Ecto neural progenitor cell (in vitro differentiated cells): ENCODE measurements at regions not wholly inside any gene's neighbourhood (a gene's known extent, or its start where the extent isn't known, plus 50 kb on each side); places are given as distances from the start of the nearest gene placed in this dataset.

Experiments used
- DNase-seq: peaks from one replicate; pipeline ENCODE4 v3.0.0-alpha.2; 2018; ENCODE audit warnings: low spot score

- no peak for DNase-seq
Measured at GRCh38 chr11:119906376-119906775, 177.4 kb upstream of the NECTIN1 start.

GRCh38 chr11:119905162-119905561 is 176.2 kb upstream of the NECTIN1 start:
- no peak for DNase-seq

- DNase-seq, result no peak
Measured at GRCh38 chr11:119904531-119905035, 175.6 kb upstream of the NECTIN1 start.

- DNase-seq, result no peak
Measured at GRCh38 chr11:119903821-119904220, 174.8 kb upstream of the NECTIN1 start.

- DNase-seq, result no peak
Measured at GRCh38 chr11:119903389-119903788, 174.4 kb upstream of the NECTIN1 start.

GRCh38 chr11:119902656-119903231 is 173.7 kb upstream of the NECTIN1 start:
- no peak for DNase-seq

GRCh38 chr11:119901657-119902577 is 172.9 kb upstream of the NECTIN1 start:
- no peak for DNase-seq

- no peak for DNase-seq
Measured at GRCh38 chr11:119899997-119900396, 171.0 kb upstream of the NECTIN1 start.

- no peak for DNase-seq
Measured at GRCh38 chr11:119897576-119897975, 168.6 kb upstream of the NECTIN1 start.

GRCh38 chr11:119897046-119897440 is 168.0 kb upstream of the NECTIN1 start:
- DNase-seq, result no peak

- no peak for DNase-seq
Measured at GRCh38 chr11:119896387-119897045, 167.5 kb upstream of the NECTIN1 start.

- DNase-seq, result no peak
Measured at GRCh38 chr11:119895981-119896380, 167.0 kb upstream of the NECTIN1 start.

GRCh38 chr11:119894916-119895315 is 165.9 kb upstream of the NECTIN1 start:
- no peak for DNase-seq

GRCh38 chr11:119892311-119892808 is 163.4 kb upstream of the NECTIN1 start:
- peak; percentile 63 for DNase-seq

GRCh38 chr11:119891055-119891768 is 162.2 kb upstream of the NECTIN1 start:
- no peak for DNase-seq

GRCh38 chr11:119890466-119890865 is 161.5 kb upstream of the NECTIN1 start:
- DNase-seq, result no peak

GRCh38 chr11:119889728-119890280 is 160.8 kb upstream of the NECTIN1 start:
- no peak for DNase-seq

- DNase-seq, result no peak
Measured at GRCh38 chr11:119889111-119889510, 160.1 kb upstream of the NECTIN1 start.

- DNase-seq, result no peak
Measured at GRCh38 chr11:119888119-119888518, 159.1 kb upstream of the NECTIN1 start.

GRCh38 chr11:119886667-119887230 is 157.7 kb upstream of the NECTIN1 start:
- DNase-seq, result no peak

- no peak for DNase-seq
Measured at GRCh38 chr11:119885861-119886567, 157.0 kb upstream of the NECTIN1 start.
